ENCODE measurements at regions not wholly inside any gene's neighbourhood (a gene's known extent, or its start where the extent isn't known, plus 50 kb on each side); places are given as distances from the start of the nearest gene placed in this dataset. TPM values are rescaled to one million over a fixed set of nuclear protein-coding genes. Genes with fewer than 3 reads are reported as not detected.

- Histone ChIP-seq H3K36me3 (no peaks in the 10 kb centered on the region), H3K9me3 (no peaks in the 10 kb centered on the region), H3K4me1 (no peaks in the 10 kb centered on the region), H3K27me3 (no peaks in the 10 kb centered on the region), H3K4me3 (no peak overlapping the region), H3K9ac (ENCODE audit: low read depth in 2 of 2, low read length in 2 of 2) (no peak overlapping the region), H3K27ac (no peak overlapping the region)
- DNase-seq, result no peak
- TF ChIP-seq CTCF (IDR thresholded peaks at IDR 0.05), result no peak
- intact Hi-C loops (cut with DNase I), result no loop called here
These were observed 51.9 kb upstream of the DHRSX start for GRCh38 chrX:2552621-2553201.

GRCh38 chrX:2550328-2551020, 49.7 kb upstream of the DHRSX start:
- Histone ChIP-seq H3K27me3 (no peaks in the 10 kb centered on the region), H3K9me3 (no peaks in the 10 kb centered on the region), H3K4me3 (no peak overlapping the region), H3K36me3 (no peaks in the 10 kb centered on the region), H3K9ac (ENCODE audit: low read depth in 2 of 2, low read length in 2 of 2) (no peak overlapping the region), H3K4me1 (no peaks in the 10 kb centered on the region), H3K27ac (no peak overlapping the region)
- DNase-seq, result no peak
- no peak for TF ChIP-seq CTCF (IDR thresholded peaks at IDR 0.05)
- intact Hi-C loops (cut with DNase I), result no loop called here

Small RNAs in the stretch of these regions (microRNA-seq; reads per million reads assigned to microRNA genes)
- not detected for gene MIR6089
